Adrenal gland (tissue), 9 donors: ENCODE measurements at regions not wholly inside any gene's neighbourhood (a gene's known extent, or its start where the extent isn't known, plus 50 kb on each side); places are given as distances from the start of the nearest gene placed in this dataset.

ENCODE experiments used
- DNase-seq, 7 donors: peaks; one replicate each; pipeline ENCODE4 v3.0.0-alpha.2; 2019 to 2020
- H3K27ac ChIP-seq, 5 donors: fragments of 200-600 bp; sonication (generic) in 4 of 5; 1 replicate in 3 of 5; 2 replicates in 2 of 5; pipeline versions ENCODE4 v1.5.1 to v1.8.0; 2016 to 2020; ENCODE audit warnings: mild to moderate bottlenecking in 1 of 5
- H3K27me3 ChIP-seq: fragments of 200-600 bp; 2 replicates; pipeline ENCODE4 v1.8.0; 2021
- H3K36me3 ChIP-seq, 2 donors: fragments of 200-600 bp; replicated peaks in 1 of 2; 1 replicate in 1 of 2; 2 replicates in 1 of 2; pipeline versions ENCODE4 v1.5.1 to v1.8.0; 2018 to 2022
- H3K4me1 ChIP-seq, 2 donors: fragments of 200-600 bp; replicated peaks in 1 of 2; 1 replicate in 1 of 2; 2 replicates in 1 of 2; pipeline versions ENCODE4 v1.5.1 to v1.8.0; 2018 to 2021
- H3K4me3 ChIP-seq, 4 donors: fragments of 200-600 bp; sonication (generic) in 3 of 4; one replicate each; pipeline ENCODE4 v1.5.1; 2016 to 2018
- H3K9me3 ChIP-seq, 3 donors: fragments of 200-600 bp; sonication (generic) in 1 of 3; replicated peaks in 1 of 3; 1 replicate in 2 of 3; 2 replicates in 1 of 3; pipeline versions ENCODE4 v1.5.1 to v1.8.0; 2016 to 2021
- POLR2A ChIP-seq, 2 donors: fragments of 450-650 bp; IDR thresholded peaks; one replicate each; pipeline ENCODE4 v1.6.1; 2017; ENCODE audit warnings: antibody characterized with exemption in 2 of 2, mild to moderate bottlenecking in 2 of 2, moderate library complexity in 1 of 2
- WGBS, 4 donors: extraction: QIAGEN DNeasy Blood & Tissue Kit in 2 of 4; methylation state at CpG; one replicate each; pipeline versions ENCODE4 v1.1.5 to v1.1.7; 2013 to 2017; 5-methylcytosine and 5-hydroxymethylcytosine counted together
- intact Hi-C, 2 donors: fragments of 100-400 bp; cut with DNase I; formaldehyde crosslinking; loops; one replicate each; pipeline versions ENCODE4 v1.14.1 to v1.15.0; 2022 to 2023
- TF ChIP-seq, protein P1 (sequence below), 6 experiments: fragments of 450-650 bp in 4 of 6; fragments of 200-600 bp in 2 of 6; sonication (generic) in 1 of 6; IDR thresholded peaks; 1 replicate in 5 of 6; 2 replicates in 1 of 6; pipeline versions ENCODE4 v1.5.1 to v1.8.0; 2016 to 2021; ENCODE audit warnings: antibody characterized with exemption in 6 of 6, mild to moderate bottlenecking in 2 of 6, moderate library complexity in 1 of 6
- donor health status: healthy with polysubstance abuse.
- donor health status: Bipolar disorder and iron deficiency.
- donor health status: DM: yes; HTN: yes; CAD: no.
- donor health status: DM: no; HTN: no; CAD: no.
- donor health status: DM: no; HTN: no; CAD: no.

DNA sequence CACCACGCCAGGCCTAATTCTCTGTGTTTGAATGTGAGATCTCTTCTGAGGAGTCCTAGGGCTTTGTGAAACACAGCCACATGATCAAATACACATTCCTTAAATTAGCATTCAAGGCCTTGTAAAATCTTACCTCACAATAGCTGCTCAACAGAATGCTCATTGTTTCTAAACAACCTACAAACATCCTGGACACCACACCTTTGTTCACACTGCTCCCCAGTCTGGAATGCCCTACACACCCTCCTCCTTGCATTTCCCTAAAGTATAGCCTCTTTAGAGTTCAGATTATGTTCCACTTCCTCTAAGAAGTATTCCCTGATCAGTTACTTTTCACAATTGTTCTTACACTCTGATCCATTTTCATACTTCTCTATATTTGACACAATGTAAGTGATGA is 110.6 kb downstream of the AGTR2 start:
- no peaks in the 10 kb centered on the region for H3K4me1 ChIP-seq
- TF ChIP-seq POLR2A (IDR thresholded peaks at IDR 0.05): no peak
- TF ChIP-seq, protein P1, sequence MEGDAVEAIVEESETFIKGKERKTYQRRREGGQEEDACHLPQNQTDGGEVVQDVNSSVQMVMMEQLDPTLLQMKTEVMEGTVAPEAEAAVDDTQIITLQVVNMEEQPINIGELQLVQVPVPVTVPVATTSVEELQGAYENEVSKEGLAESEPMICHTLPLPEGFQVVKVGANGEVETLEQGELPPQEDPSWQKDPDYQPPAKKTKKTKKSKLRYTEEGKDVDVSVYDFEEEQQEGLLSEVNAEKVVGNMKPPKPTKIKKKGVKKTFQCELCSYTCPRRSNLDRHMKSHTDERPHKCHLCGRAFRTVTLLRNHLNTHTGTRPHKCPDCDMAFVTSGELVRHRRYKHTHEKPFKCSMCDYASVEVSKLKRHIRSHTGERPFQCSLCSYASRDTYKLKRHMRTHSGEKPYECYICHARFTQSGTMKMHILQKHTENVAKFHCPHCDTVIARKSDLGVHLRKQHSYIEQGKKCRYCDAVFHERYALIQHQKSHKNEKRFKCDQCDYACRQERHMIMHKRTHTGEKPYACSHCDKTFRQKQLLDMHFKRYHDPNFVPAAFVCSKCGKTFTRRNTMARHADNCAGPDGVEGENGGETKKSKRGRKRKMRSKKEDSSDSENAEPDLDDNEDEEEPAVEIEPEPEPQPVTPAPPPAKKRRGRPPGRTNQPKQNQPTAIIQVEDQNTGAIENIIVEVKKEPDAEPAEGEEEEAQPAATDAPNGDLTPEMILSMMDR (IDR thresholded peaks at IDR 0.05): no peak
- no peaks in the 10 kb centered on the region for H3K36me3 ChIP-seq
- no peak overlapping the region for H3K27ac ChIP-seq
- H3K9me3 ChIP-seq: no peaks in the 10 kb centered on the region
- WGBS, 4 donors: 44 to 82% (median 59%) methylated on average over 1 of the region's 1 CpG
- H3K27me3 ChIP-seq: no peaks in the 10 kb centered on the region
- intact Hi-C loops: no loop called here
- DNase-seq: no peak
- H3K4me3 ChIP-seq: no peak overlapping the region

DNA sequence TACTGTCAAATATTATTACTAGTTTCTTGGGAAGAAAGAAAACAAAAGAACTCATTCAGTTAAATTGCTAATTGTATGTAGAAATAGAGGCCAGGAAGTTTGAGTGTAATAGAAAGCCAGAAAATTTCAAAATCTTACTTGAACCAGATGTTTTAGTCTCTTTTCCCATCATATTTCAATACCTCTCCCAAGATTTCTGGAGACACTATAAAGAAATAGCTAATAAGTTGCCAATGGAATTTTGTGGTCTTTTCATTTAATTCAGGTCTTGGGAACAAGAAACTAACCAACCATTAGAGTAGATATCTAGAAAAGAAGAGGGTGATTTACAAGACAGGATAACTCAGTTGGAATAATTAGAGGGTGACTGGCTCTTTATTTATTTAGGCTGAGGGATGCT is 112.2 kb downstream of the AGTR2 start:
- no peak overlapping the region for H3K27ac ChIP-seq
- TF ChIP-seq, protein P1 (IDR thresholded peaks at IDR 0.05): no peak
- no peak for TF ChIP-seq POLR2A (IDR thresholded peaks at IDR 0.05)
- no peak for DNase-seq
- no peaks in the 10 kb centered on the region for H3K36me3 ChIP-seq
- no peaks in the 10 kb centered on the region for H3K9me3 ChIP-seq
- H3K27me3 ChIP-seq: no peaks in the 10 kb centered on the region
- H3K4me1 ChIP-seq: no peaks in the 10 kb centered on the region
- H3K4me3 ChIP-seq: no peak overlapping the region
- intact Hi-C loops: no loop called here

DNA sequence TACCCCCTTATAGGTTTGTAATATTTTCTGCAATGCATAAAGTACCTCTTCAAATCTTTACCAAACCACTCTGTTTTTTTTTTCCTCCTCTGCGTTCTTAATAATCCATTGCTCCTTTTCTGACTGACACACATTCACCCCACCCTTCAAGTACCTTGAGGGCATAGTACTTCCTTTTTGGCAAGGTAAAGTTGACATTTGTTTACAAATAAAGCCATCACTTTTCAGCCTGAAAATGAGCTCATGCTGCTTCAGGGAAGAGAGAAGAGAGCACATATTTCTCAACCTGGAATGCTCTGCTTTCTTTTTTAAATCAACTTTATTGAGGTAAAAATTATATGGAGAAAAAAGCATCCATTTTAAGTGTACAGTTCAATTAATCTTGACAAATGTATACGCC is 113.9 kb downstream of the AGTR2 start:
- TF ChIP-seq, protein P1 (IDR thresholded peaks at IDR 0.05): no peak
- TF ChIP-seq POLR2A (IDR thresholded peaks at IDR 0.05): no peak
- 52 to 77% (median 72%) methylated on average over 2 of the region's 2 CpGs for WGBS, 4 donors
- Histone ChIP-seq H3K36me3 (no peaks in the 10 kb centered on the region), H3K4me3 (no peak overlapping the region), H3K27ac (no peak overlapping the region), H3K27me3 (no peaks in the 10 kb centered on the region), H3K9me3 (no peaks in the 10 kb centered on the region), H3K4me1 (no peaks in the 10 kb centered on the region)
- DNase-seq: no peak
- intact Hi-C loops: no loop called here

DNA sequence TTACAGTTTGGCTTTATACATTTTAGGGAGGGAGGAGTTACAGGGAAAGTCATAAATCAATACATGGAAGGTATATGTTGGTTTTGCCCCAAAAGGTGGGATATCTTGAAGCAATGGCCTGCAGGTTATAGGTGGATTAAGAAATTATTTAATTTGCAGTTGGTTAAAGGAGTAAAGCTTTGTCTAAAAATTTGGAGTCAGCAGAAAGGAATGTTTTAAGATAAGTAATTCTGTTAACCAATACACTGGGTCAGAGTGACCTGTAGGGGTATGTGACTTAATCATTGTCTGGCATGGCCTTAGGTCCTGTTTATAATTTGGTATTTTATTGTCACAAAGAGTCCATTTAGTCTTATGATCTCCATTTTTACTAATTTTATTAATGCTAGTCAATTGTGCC is 115.0 kb downstream of the AGTR2 start:
- no peak for DNase-seq
- no peak for TF ChIP-seq POLR2A (IDR thresholded peaks at IDR 0.05)
- TF ChIP-seq, protein P1 (IDR thresholded peaks at IDR 0.05): no peak
- Histone ChIP-seq H3K27ac (no peak overlapping the region), H3K36me3 (no peaks in the 10 kb centered on the region), H3K4me1 (no peaks in the 10 kb centered on the region), H3K4me3 (no peak overlapping the region), H3K27me3 (no peaks in the 10 kb centered on the region), H3K9me3 (no peaks in the 10 kb centered on the region)
- intact Hi-C loops: no loop called here
